GM21529 (cell line): ENCODE measurements at regions not wholly inside any gene's neighbourhood (a gene's known extent, or its start where the extent isn't known, plus 50 kb on each side); places are given as distances from the start of the nearest gene placed in this dataset.
A peak's percentile ranks its signal among the peaks of the same experiment; 100 is the strongest.

Experiments used
- ATAC-seq: cut with Tn5 transposase; IDR thresholded peaks from one replicate; pipeline ENCODE4 v1.9.1; 2021; ENCODE audit not compliant: unreplicated experiment

GRCh38 chrX:4932790-4933189, 1219.3 kb upstream of the PRKX start:
- no peak for ATAC-seq

DNA sequence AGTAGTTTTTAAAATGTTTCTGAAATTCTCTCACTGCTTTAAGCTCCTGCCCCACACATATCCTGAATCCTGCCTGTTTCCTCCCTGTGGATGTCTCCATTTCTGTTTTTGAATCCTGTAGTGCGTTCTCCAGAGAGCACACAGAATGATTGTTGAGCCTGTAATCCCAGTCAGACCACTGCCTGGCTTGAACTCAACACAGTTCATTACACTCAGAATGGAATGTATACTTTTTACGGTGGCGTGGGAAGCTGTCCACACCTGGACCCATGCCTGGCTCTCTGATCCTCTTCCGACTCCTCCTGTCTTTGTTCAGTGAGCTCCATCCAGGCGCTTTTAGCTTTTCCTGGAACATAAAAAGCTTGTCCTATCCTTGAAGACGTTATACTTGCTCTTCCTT, 1217.0 kb upstream of the PRKX start:
- ATAC-seq = no peak

DNA sequence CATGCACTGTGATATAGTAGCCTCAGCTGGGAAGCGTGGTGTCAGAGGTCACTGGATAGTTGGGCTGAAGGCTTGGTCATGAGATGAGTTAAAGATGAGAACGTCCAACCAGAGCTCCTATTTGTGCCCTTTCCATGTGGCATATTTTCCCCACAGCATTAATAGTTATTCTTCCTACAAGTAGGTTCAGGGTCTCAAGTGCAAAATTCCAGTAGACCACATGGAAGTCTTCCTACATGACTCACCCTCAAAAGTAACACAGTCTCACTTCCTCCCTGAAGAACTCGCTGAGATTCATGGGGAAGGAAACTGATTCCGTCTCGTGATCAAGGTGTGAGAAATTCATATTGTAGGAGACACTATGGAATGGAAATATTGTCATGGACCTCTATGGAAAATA, 1212.5 kb upstream of the PRKX start:
- no peak for ATAC-seq

DNA sequence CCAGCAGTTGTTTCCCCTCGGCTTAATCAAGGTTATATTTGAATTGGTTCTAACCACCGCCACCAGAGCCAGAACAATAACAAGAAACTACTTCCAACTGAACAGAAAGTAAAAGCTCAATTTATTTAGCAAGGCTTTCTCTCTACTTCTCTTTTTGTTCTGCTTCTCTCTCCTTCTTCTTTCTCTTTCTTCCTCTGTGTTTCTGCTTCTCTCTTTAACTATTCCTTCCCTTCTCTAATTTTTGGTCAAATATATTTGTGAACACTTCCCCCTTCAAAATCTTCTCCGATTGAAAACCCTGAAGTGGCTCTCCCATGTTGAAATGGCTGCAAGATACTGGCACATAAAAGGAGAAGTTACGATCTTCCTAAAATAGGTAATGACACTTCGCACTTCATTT, 1195.9 kb upstream of the PRKX start:
- ATAC-seq = no peak

DNA sequence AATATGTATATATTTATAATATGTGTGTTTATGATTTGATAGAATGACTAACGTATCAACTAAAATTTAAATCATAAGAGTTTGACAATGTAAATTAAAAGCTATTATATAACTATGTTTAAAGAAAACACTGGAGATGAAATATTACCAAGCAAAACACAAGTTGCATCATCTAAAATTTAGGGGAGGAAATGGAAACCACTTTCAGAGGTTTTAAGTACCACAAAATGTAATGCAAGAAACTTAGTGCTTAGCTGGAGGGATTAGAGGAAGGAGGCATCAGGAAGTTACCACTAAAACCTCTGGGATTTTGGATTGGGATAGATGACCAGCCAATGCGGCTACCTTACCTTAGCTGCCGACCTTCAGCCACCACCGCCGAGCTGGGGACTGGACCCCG, 1192.1 kb upstream of the PRKX start:
- no peak for ATAC-seq

- no peak for ATAC-seq
Observed at GRCh38 chrX:4881277-4881676, 1167.8 kb upstream of the PRKX start.

- no peak for ATAC-seq
Observed at GRCh38 chrX:4878640-4879039, 1165.2 kb upstream of the PRKX start.

DNA sequence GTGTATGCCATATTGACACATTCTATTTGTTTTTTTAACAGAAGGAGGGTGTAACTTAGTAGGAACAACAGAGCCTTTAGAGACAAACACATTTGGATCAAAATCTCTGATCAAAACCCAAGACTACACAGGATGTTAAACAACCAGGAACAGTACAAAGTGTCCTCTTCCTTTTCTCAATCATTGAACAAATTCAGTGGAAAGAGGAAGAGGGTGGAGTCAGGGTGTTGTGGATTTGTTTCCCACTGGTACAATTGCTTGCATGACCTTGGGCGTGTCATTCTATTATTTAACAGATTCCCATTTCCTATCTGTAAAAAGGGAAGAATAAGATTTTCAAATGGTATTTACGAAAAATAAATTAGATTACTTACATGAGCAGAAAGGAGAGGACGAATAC, 1162.8 kb upstream of the PRKX start:
- ATAC-seq = no peak

DNA sequence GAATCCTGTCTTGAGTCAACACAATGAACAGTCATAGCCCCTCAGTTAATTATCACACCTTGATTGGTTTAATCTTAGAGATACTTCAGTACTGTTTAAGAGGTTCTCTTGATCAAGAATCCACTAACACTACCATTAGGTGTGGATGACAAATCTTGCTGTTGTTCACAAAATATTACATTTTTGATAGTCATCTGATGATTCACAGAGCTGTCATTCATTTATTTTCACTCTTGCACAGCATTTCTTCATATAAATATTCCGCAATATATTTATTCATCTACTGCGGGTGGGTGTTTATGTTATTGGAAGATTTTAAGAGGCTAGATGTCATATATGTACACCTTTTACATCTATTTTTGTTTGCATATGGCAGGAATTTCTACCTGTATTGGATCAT, 1138.1 kb upstream of the PRKX start:
- ATAC-seq = no peak

DNA sequence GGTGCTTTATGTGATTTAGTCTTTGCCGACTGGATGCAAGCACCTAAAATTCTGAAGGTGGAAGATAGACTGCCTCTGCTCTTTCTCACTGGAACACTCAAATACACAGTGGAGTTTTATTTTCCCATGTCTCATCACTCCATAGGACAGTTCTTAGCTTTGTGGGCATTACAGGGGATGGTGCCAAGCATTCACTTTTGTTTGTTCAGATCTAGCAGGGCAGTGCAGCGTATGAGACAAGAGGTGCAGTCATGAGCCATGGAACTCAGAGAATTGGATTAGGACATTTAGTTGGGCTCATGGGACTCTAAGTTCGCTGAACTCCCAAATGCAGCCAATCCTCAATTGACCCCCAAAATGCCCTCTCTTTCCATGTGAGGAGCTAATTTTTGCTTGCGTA, 1136.9 kb upstream of the PRKX start:
- ATAC-seq = no peak

DNA sequence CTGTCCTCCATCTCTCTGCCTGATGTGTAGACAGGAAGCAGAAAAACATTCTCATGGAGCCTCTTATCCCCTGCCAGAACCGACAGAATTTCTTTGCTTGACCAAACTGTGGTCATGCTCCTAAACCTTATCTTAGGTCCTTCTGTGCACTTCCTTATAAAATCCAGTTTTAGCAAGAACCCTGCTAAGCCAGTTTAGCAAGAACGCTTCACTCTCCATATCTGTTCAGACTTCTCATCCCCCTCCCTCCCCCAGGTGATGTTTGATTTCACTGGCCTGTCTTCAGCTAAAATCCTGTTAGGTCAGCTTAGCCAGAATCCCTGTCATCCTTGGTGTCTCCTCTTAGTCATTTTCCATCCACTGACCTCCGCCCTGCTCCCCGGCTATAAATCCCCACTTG, 1130.9 kb upstream of the PRKX start:
- ATAC-seq = no peak

GRCh38 chrX:4841216-4841745, 1127.8 kb upstream of the PRKX start:
- ATAC-seq = no peak

- ATAC-seq = no peak
Observed at GRCh38 chrX:4831574-4831973, 1118.1 kb upstream of the PRKX start.

DNA sequence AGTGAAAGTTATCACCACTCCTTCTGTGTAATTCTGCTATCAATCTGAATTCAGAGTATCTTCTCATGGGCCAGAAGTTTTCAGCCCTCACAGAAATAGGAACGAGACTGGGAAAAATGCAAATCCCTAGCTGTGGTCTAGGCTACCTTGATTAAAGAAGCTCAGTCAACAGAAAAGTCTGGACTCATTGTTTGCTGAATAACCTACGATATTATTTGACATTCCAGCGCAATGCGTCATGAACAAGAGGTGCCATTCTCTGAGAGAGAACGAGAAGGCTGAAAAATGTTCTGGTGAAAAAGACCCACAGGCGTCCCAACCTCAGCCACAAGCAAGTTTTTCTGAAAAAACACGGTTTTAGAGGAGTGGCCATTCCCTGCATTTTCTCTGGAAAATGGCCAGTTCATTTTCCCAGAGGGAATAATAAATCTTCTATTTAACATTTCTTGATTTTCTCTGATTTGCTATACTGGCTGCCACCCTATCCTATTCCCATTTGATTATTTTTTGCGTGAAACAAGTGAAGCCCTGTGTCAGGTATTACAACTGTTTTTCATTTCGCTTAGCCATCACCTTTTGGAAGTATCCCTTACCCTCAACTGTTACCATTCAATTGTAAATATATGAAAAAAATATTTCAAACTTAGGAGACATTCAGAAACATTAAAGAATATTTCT, 1117.6 kb upstream of the PRKX start:
- no peak for ATAC-seq

- ATAC-seq = no peak
Observed at GRCh38 chrX:4825550-4825949, 1112.1 kb upstream of the PRKX start.

DNA sequence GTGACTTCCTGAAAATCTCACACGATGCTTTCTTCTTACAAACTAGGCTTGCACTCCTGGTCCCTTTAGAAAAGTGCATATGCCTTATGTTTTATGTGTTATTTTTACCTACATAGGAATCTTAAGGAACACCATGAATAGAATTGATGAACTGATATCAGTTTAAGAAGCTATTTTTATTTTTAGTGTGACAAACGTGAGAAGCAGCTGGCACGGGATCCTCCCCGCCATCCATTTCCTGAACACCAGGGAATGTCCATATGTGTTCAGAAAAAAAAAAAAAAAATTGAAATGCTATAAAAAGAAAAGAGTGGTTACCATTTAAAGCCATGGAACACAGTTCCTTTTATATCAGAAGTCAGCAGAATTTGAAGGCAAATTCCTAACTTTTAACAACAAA, 1096.1 kb upstream of the PRKX start:
- no peak for ATAC-seq

- no peak for ATAC-seq
Observed at GRCh38 chrX:4805502-4805901, 1092.1 kb upstream of the PRKX start.

DNA sequence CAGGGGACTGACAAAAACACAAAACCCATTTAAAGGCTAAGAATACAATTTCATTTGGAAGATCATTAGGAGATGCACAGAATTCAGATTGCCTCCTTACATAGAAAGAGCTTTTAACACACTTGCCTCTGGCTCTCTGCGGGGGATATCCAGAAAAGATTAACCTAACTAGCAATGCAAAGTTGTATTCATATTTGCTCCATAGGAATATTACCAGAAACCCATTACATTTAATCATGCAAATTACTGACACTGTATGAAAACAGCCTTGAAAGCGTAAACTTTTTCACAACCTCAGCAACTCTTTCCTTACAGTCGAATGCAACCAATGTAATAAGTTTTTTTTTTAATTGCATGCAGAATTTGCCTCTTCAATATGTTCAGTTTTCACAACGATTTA, 1087.3 kb upstream of the PRKX start:
- no peak for ATAC-seq

DNA sequence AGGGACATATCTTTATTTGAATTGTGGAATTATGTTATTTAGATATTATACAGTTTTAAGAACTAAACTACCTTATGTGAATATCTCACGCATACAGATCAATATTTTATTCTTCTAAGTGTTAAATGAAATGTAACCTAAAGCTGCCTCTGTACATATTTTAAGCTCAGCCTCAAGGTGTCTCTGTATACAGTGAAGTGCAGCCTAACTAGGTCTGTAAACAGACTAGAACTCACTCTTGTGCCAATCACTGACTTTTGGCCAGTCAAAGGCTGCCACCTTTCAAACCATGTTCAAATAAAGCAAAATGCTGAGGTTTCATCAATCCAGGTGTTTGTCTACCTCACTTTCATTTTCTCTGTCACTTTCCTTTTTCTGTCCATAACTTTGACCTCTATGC, 1074.5 kb upstream of the PRKX start:
- ATAC-seq = no peak

- no peak for ATAC-seq
Observed at GRCh38 chrX:4764888-4765287, 1051.4 kb upstream of the PRKX start.

GRCh38 chrX:4762196-4762595, 1048.7 kb upstream of the PRKX start:
- no peak for ATAC-seq

DNA sequence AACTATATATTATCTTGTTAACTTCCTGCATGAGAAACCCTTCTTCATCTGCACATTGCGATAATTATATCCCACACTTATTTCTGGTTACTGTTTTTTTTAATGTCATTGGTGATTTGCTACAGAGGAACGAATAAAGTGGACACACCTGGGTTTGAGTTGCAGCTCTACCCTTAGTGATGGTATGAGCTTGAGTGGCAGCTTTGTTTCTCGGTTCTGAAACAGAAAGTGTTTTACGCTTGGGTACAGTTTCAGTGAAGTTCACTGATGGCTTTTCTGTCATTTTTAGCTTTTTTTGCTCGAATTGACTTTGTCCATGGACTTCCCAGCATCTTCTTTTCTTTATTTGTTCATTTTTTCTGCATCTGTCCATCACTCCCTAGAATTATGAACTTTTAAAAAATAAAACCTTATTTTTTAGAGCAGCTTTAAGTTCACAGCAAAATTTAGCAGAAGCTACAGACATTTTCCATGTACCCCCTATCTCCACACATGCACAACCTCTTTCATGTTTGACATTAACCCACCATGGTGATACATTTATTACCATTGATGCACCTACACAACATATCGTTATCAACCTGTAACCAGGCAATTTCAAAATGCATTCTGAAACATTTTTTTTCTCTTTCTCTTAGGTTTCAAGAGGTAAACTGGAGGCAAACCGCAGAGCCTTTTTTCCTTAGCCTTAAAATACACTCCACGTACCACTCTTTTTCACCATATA, 1041.6 kb upstream of the PRKX start:
- peak; percentile 79 for ATAC-seq

- ATAC-seq = no peak
Observed at GRCh38 chrX:4741024-4741423, 1027.6 kb upstream of the PRKX start.
